K562 (cell line): ENCODE measurements at regions not wholly inside any gene's neighbourhood (a gene's known extent, or its start where the extent isn't known, plus 50 kb on each side); places are given as distances from the start of the nearest gene placed in this dataset.

Experiments used
- ATAC-seq: fragments of 200-7000 bp; cut with Tn5 transposase; 3 replicates; pipeline ENCODE4 v1.9.1; 2020; ENCODE audit warnings: moderate library complexity
- BruUV-seq: library from RNA; stranded (reverse); fragments of 400-500 nt; replicated peaks from 2 replicates; lab custom pipeline; 2021; lab: Mats Ljungman, UMichigan
- CTCF ChIA-PET: fragments of 300-600 bp; formaldehyde crosslinking; extraction: SDS; loops from one replicate; lab custom pipeline; 2021; ENCODE audit warnings: low intra/inter-chr PET ratio; lab: Yijun Ruan, JAX
- POLR2A ChIA-PET: fragments of 300-600, 350-650 bp; sonication (Branson Sonifier 250); formaldehyde crosslinking; extraction: SDS; loops from one replicate; lab custom pipeline; 2021; ENCODE audit warnings: antibody characterized with exemption, inconsistent platforms; lab: Yijun Ruan, JAX
- DNase-seq, 4 experiments: peaks; one replicate each; pipeline versions ENCODE4 v3.0.0 to v3.0.0-alpha.2; 2011 to 2018; ENCODE audit warnings: low spot score in 3 of 4, mixed read lengths in 3 of 4; ENCODE audit errors: extremely low read depth in 1 of 4
- FAIRE-seq: peaks from 2 replicates; lab custom pipeline; 2011; peaks lifted over from hg19 to GRCh38; lab: Jason Lieb, UNC
- H2AFZ ChIP-seq: 2 replicates; pipeline ENCODE4 v1.6.0; 2011; ENCODE audit warnings: low read depth, low read length, control low read depth, inconsistent platforms
- H3K27ac ChIP-seq: fragments of 200-600 bp; 3 replicates; pipeline ENCODE4 v1.8.0; 2011; ENCODE audit warnings: low read depth, mild to moderate bottlenecking, control low read depth, inconsistent platforms, low read length, moderate library complexity, mixed read lengths; ENCODE audit errors: extremely low read depth
- H3K27me3 ChIP-seq, 2 experiments: fragments of 300-600 bp in 1 of 2; 2 replicates in 1 of 2; 3 replicates in 1 of 2; pipeline versions ENCODE4 v1.6.0 to v1.8.0; 2011; ENCODE audit warnings: inconsistent platforms in 2 of 2, low read length in 2 of 2, mild to moderate bottlenecking in 1 of 2, mixed read lengths in 1 of 2, moderate library complexity in 1 of 2; ENCODE audit not compliant: control insufficient read depth in 2 of 2, insufficient read depth in 2 of 2
- H3K36me3 ChIP-seq: fragments of 300-600 bp; 3 replicates; pipeline ENCODE4 v1.8.0; 2011; ENCODE audit warnings: mild to moderate bottlenecking, low read length, inconsistent platforms; ENCODE audit not compliant: control insufficient read depth, insufficient read depth
- H3K4me1 ChIP-seq, 2 experiments: fragments of 200-600 bp in 1 of 2; replicated peaks in 1 of 2; 2 replicates in 1 of 2; 3 replicates in 1 of 2; pipeline versions ENCODE4 v1.5.1 to v1.8.0; 2011; ENCODE audit warnings: inconsistent platforms in 2 of 2, low read length in 2 of 2, mild to moderate bottlenecking in 1 of 2, mixed read lengths in 1 of 2, moderate library complexity in 1 of 2; ENCODE audit not compliant: control insufficient read depth in 2 of 2, insufficient read depth in 2 of 2
- H3K4me2 ChIP-seq: 2 replicates; pipeline ENCODE4 v1.6.1; 2011; ENCODE audit warnings: low read length, control low read depth, inconsistent platforms, mixed read lengths; ENCODE audit not compliant: insufficient read depth
- H3K4me3 ChIP-seq: fragments of 200-600 bp; sonication (generic), shearing (Covaris generic); 2 replicates; pipeline ENCODE4 v1.5.1; 2016; ENCODE audit warnings: control low read depth, inconsistent platforms
- H3K79me2 ChIP-seq: fragments of 200-600 bp; 3 replicates; pipeline ENCODE4 v1.8.0; 2011; ENCODE audit warnings: low read length, inconsistent platforms; ENCODE audit not compliant: control insufficient read depth, insufficient read depth
- H3K9ac ChIP-seq, 2 experiments: 2 replicates each; pipeline versions ENCODE4 v1.6.0 to v1.6.1; 2011; ENCODE audit warnings: low read depth in 2 of 2, low read length in 2 of 2, control low read depth in 1 of 2, inconsistent platforms in 1 of 2, mild to moderate bottlenecking in 1 of 2, mixed read lengths in 1 of 2; ENCODE audit not compliant: insufficient read depth in 1 of 2
- H3K9me1 ChIP-seq: one replicate; pipeline ENCODE4 v1.6.0; 2011; ENCODE audit warnings: inconsistent platforms, mild to moderate bottlenecking, low read length, moderate library complexity; ENCODE audit not compliant: control insufficient read depth, insufficient read depth
- H3K9me3 ChIP-seq: replicated peaks from 2 replicates; pipeline ENCODE4 v1.5.1; 2011; ENCODE audit warnings: low read depth, low read length, inconsistent platforms; ENCODE audit not compliant: control insufficient read depth, insufficient read depth
- H4K20me1 ChIP-seq: replicated peaks from 2 replicates; pipeline ENCODE4 v1.6.1; 2011; ENCODE audit warnings: low read length, inconsistent platforms, mixed read lengths; ENCODE audit not compliant: control insufficient read depth, insufficient read depth
- COPS2 ChIP-seq: fragments of 450-650 bp; conservative IDR thresholded peaks from 2 replicates; pipeline ENCODE4 v1.6.1; 2016; ENCODE audit warnings: mild to moderate bottlenecking, moderate library complexity
- CSDE1 ChIP-seq, 2 experiments: fragments of 450-650 bp; IDR thresholded peaks; 2 replicates each; pipeline ENCODE4 v1.6.1; 2016; ENCODE audit warnings: mild to moderate bottlenecking in 1 of 2
- CTBP1 ChIP-seq: fragments of 450-650 bp; IDR thresholded peaks from 2 replicates; pipeline ENCODE4 v1.6.1; 2016; ENCODE audit warnings: borderline replicate concordance
- EWSR1 ChIP-seq: fragments of 450-650 bp; IDR thresholded peaks from 2 replicates; pipeline ENCODE4 v1.6.1; 2018; ENCODE audit warnings: borderline replicate concordance, mild to moderate bottlenecking, low read depth, moderate library complexity; ENCODE audit not compliant: partially characterized antibody
- GTF2E2 ChIP-seq: fragments of 200-800 bp; sonication (Bioruptor generic); IDR thresholded peaks from 2 replicates; pipeline ENCODE4 v1.6.1; 2016; ENCODE audit warnings: missing genetic modification characterization, missing compliant biosample characterization
- MYC ChIP-seq, 2 experiments: fragments of 250-450 bp in 1 of 2; sonication (Bioruptor Pico) in 1 of 2; IDR thresholded peaks; 2 replicates each; pipeline versions ENCODE4 v1.5.1 to v1.6.1; 2012 to 2021; ENCODE audit warnings: low read depth in 2 of 2, borderline replicate concordance in 1 of 2, improper control_type of control experiment in 1 of 2, low read length in 1 of 2, mild to moderate bottlenecking in 1 of 2, moderate library complexity in 1 of 2
- MYNN ChIP-seq, 2 experiments: sonication (generic); formaldehyde crosslinking in 1 of 2; IDR thresholded peaks; 2 replicates each; pipeline versions ENCODE4 v1.5.0 to v1.6.1; 2016 to 2020; ENCODE audit warnings: antibody characterized with exemption in 1 of 2, missing genetic modification reagents in 1 of 2
- NEUROD1 ChIP-seq: fragments of 150-350 bp; IDR thresholded peaks from 2 replicates; pipeline ENCODE4 v1.6.1; 2014; ENCODE audit warnings: borderline replicate concordance, low read length, low read depth; ENCODE audit not compliant: partially characterized antibody
- POLR2G ChIP-seq: fragments of 200-400 bp; formaldehyde crosslinking; IDR thresholded peaks from 2 replicates; pipeline ENCODE4 v1.6.1; 2017; ENCODE audit warnings: low read depth, mild to moderate bottlenecking, antibody characterized with exemption, low read length, moderate library complexity
- SMC3 ChIP-seq: conservative IDR thresholded peaks from 2 replicates; pipeline ENCODE4 v1.6.1; 2011; ENCODE audit warnings: low read depth, low read length, improper control_type of control experiment; ENCODE audit not compliant: insufficient read depth
- ZNF253 ChIP-seq: fragments of 250-450 bp; sonication (Bioruptor Pico); conservative IDR thresholded peaks from 2 replicates; pipeline ENCODE4 v1.6.1; 2021; ENCODE audit warnings: mild to moderate bottlenecking
- ZNF740 ChIP-seq, 3 experiments: fragments of 200-800 bp in 1 of 3; sonication (Bioruptor generic) in 1 of 3; sonication (generic) in 1 of 3; formaldehyde crosslinking in 1 of 3; IDR thresholded peaks; 2 replicates each; pipeline versions ENCODE4 v1.6.1 to v1.8.0; 2016 to 2022; ENCODE audit warnings: mild to moderate bottlenecking in 2 of 3, missing compliant biosample characterization in 2 of 3, missing genetic modification characterization in 2 of 3, missing genetic modification reagents in 1 of 3
- ZNF79 ChIP-seq: fragments of 250-450 bp; sonication (Bioruptor Pico); IDR thresholded peaks from 2 replicates; pipeline ENCODE4 v1.4.0; 2020; ENCODE audit warnings: low read depth, mild to moderate bottlenecking, moderate library complexity
- WGBS: fragments of 100-300 bp; shearing (Covaris generic); methylation state at CpG from one replicate; pipeline ENCODE4 v1.1.6; 2016; ENCODE audit warnings: low coverage, mixed read lengths; ENCODE audit not compliant: insufficient coverage; ENCODE audit errors: missing lambda C conversion rate; 5-methylcytosine and 5-hydroxymethylcytosine counted together
- in situ Hi-C: fragments of 300-500 bp; cut with MboI; formaldehyde crosslinking; loops from 4 replicates; pipeline ENCODE4 v1.15.0; 2018; ENCODE audit warnings: inconsistent platforms, mixed read lengths
- intact Hi-C: fragments of 100-400 bp; cut with micrococcal nuclease; formaldehyde crosslinking; loops from 2 replicates; pipeline ENCODE4 v1.14.2; 2022
- TF ChIP-seq, protein P1 (sequence below): sonication (generic); formaldehyde crosslinking; IDR thresholded peaks from 2 replicates; pipeline ENCODE4 v1.8.1; 2023; ENCODE audit warnings: mild to moderate bottlenecking, missing genetic modification reagents

GRCh38 chr2:20949256-20949655, 94.6 kb downstream of the APOB start:
- in situ Hi-C loops, result loop anchor here (25.0 kb wide), 1 partner anchor 512 kb away; the partner anchor contains the start of gene RHOB
- no peak for ATAC-seq
- TF ChIP-seq ZNF253 (CRISPR knock-in tag) (no peak), CTBP1 (no peak), GTF2E2 (no peak), POLR2G (no peak), SMC3 (no peak), CSDE1 (IDR thresholded peaks at IDR 0.05) (no peak), ZNF79 (CRISPR knock-in tag) (no peak), ZNF740 (CRISPR knock-in tag; IDR thresholded peaks at IDR 0.05) (no peak), ZNF740 (tag; IDR thresholded peaks at IDR 0.05) (no peak), EWSR1 (no peak), MYNN (IDR thresholded peaks at IDR 0.05) (no peak), MYNN (CRISPR knock-in tag; IDR thresholded peaks at IDR 0.05) (no peak), MYC (IDR thresholded peaks at IDR 0.05; ENCODE audit: low read depth, low read length) (no peak), MYC (CRISPR knock-in tag; IDR thresholded peaks at IDR 0.05; ENCODE audit: borderline replicate concordance, low read depth) (no peak), COPS2 (no peak), NEUROD1 (no peak)
- TF ChIP-seq, protein P1, sequence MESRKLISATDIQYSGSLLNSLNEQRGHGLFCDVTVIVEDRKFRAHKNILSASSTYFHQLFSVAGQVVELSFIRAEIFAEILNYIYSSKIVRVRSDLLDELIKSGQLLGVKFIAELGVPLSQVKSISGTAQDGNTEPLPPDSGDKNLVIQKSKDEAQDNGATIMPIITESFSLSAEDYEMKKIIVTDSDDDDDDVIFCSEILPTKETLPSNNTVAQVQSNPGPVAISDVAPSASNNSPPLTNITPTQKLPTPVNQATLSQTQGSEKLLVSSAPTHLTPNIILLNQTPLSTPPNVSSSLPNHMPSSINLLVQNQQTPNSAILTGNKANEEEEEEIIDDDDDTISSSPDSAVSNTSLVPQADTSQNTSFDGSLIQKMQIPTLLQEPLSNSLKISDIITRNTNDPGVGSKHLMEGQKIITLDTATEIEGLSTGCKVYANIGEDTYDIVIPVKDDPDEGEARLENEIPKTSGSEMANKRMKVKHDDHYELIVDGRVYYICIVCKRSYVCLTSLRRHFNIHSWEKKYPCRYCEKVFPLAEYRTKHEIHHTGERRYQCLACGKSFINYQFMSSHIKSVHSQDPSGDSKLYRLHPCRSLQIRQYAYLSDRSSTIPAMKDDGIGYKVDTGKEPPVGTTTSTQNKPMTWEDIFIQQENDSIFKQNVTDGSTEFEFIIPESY (CRISPR knock-in tag), result no peak
- no peaks in the 10 kb centered on the region for H3K79me2 ChIP-seq
- no TSS peak for BruUV-seq
- no peaks in the 10 kb centered on the region for H4K20me1 ChIP-seq
- CTCF ChIA-PET, result no interaction called here
- POLR2A ChIA-PET, result no interaction called here
- no peak overlapping the region for H2AFZ ChIP-seq
- H3K9me1 ChIP-seq, result no peaks in the 10 kb centered on the region
- 0% methylated on average over 12 of the region's 12 CpGs for WGBS
- no peaks in the 10 kb centered on the region for H3K4me1 ChIP-seq
- intact Hi-C loops, result no loop called here
- H3K4me3 ChIP-seq, result no peak overlapping the region
- no peak overlapping the region for H3K4me2 ChIP-seq
- no peak overlapping the region for H3K9ac ChIP-seq
- no peak for FAIRE-seq
- peaks cover 3 to 23% of the 10 kb centered on the region in 2 experiments; a peak in 3 of 5 replicates for H3K27me3 ChIP-seq
- H3K27ac ChIP-seq, result no peak overlapping the region
- no peak for DNase-seq
- H3K9me3 ChIP-seq, result no peaks in the 10 kb centered on the region
- no peaks in the 10 kb centered on the region for H3K36me3 ChIP-seq
